ENCODE measurements at regions not wholly inside any gene's neighbourhood (a gene's known extent, or its start where the extent isn't known, plus 50 kb on each side); places are given as distances from the start of the nearest gene placed in this dataset.

DNA sequence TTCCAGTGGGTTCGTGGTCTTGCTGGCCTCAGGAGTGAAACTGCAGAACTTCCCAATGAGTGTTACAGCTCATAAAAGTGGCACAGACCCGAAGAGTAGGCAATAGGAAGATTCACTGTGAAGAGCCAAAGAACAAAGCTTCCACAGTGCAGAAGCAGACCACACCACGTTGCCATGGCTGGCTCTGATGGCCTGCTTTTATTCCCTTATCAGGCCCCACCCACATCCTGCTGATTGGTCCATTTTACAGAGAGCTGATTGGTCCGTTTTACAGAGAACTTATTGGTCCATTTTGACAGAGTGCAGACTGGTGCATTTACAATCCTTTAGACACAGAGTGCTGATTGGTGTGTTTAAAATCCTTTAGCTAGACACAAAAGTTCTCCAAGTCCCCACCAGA, 131.4 kb upstream of the CHRM3 start:
- TF ChIP-seq CEBPB (IDR thresholded peaks at IDR 0.05), result no peak
- TF ChIP-seq, protein P1, sequence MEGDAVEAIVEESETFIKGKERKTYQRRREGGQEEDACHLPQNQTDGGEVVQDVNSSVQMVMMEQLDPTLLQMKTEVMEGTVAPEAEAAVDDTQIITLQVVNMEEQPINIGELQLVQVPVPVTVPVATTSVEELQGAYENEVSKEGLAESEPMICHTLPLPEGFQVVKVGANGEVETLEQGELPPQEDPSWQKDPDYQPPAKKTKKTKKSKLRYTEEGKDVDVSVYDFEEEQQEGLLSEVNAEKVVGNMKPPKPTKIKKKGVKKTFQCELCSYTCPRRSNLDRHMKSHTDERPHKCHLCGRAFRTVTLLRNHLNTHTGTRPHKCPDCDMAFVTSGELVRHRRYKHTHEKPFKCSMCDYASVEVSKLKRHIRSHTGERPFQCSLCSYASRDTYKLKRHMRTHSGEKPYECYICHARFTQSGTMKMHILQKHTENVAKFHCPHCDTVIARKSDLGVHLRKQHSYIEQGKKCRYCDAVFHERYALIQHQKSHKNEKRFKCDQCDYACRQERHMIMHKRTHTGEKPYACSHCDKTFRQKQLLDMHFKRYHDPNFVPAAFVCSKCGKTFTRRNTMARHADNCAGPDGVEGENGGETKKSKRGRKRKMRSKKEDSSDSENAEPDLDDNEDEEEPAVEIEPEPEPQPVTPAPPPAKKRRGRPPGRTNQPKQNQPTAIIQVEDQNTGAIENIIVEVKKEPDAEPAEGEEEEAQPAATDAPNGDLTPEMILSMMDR (IDR thresholded peaks at IDR 0.05), result no peak
- no peak for TF ChIP-seq POLR2A (IDR thresholded peaks at IDR 0.05; ENCODE audit: low read length)
- no peak for TF ChIP-seq RCOR1 (IDR thresholded peaks at IDR 0.05; ENCODE audit: low read depth, low read length)
- TF ChIP-seq, protein P2, sequence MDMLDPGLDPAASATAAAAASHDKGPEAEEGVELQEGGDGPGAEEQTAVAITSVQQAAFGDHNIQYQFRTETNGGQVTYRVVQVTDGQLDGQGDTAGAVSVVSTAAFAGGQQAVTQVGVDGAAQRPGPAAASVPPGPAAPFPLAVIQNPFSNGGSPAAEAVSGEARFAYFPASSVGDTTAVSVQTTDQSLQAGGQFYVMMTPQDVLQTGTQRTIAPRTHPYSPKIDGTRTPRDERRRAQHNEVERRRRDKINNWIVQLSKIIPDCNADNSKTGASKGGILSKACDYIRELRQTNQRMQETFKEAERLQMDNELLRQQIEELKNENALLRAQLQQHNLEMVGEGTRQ (IDR thresholded peaks at IDR 0.05), result no peak
